ENCODE measurements at regions not wholly inside any gene's neighbourhood (a gene's known extent, or its start where the extent isn't known, plus 50 kb on each side); places are given as distances from the start of the nearest gene placed in this dataset.
"Not testable (repeated sequence)": the region's sequence is repeated elsewhere in the genome, so short reads cannot be mapped to it uniquely, and the experiment has no call there.

DNA sequence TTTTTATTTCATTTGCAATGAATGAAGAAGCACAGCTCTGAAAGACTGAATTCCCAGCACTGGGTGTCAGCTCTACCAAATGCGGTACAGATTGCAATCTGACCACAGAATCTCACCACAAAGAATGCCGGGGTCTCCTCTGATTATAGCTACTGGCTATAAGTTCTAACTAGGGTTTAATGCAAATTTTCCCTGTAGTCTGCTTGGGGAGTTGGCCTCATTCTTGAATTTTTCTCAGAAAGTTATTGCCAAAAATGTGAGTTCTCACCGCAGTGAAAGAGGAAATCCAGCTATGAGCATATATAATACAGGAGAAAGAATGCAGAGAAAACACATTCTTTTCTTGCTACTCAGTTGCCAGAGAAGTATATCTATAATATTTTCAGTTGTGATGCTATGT lies 1255.7 kb upstream of the LRRTM3 start:
- TF ChIP-seq, protein P1, sequence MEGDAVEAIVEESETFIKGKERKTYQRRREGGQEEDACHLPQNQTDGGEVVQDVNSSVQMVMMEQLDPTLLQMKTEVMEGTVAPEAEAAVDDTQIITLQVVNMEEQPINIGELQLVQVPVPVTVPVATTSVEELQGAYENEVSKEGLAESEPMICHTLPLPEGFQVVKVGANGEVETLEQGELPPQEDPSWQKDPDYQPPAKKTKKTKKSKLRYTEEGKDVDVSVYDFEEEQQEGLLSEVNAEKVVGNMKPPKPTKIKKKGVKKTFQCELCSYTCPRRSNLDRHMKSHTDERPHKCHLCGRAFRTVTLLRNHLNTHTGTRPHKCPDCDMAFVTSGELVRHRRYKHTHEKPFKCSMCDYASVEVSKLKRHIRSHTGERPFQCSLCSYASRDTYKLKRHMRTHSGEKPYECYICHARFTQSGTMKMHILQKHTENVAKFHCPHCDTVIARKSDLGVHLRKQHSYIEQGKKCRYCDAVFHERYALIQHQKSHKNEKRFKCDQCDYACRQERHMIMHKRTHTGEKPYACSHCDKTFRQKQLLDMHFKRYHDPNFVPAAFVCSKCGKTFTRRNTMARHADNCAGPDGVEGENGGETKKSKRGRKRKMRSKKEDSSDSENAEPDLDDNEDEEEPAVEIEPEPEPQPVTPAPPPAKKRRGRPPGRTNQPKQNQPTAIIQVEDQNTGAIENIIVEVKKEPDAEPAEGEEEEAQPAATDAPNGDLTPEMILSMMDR (IDR thresholded peaks at IDR 0.05; ENCODE audit: borderline replicate concordance, insufficient read depth, low read depth, low read length), result no peak
- H3K4me3 ChIP-seq (ENCODE audit: low read depth, low read length), result no peak overlapping the region

DNA sequence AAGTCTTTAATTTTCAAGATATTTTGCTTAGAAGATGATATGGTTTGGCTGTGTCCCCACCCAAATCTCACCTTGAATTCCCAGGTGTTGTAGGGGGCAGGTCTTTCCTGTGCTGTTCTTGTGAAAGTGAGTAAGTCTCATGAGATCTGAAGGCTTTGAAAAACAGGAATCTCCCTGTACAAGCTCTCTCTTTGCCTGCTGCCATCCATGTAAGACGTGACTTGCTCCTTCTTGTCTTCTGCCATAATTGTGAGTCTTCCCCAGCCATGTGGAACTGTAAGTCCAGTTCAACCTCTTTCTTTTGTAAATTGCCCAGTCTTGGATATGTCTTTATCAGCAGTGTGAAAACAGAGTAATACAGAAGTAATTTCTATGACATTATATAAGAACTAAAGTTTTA lies 1255.2 kb upstream of the LRRTM3 start:
- H3K4me3 ChIP-seq (ENCODE audit: low read depth, low read length), result not testable (repeated sequence)

DNA sequence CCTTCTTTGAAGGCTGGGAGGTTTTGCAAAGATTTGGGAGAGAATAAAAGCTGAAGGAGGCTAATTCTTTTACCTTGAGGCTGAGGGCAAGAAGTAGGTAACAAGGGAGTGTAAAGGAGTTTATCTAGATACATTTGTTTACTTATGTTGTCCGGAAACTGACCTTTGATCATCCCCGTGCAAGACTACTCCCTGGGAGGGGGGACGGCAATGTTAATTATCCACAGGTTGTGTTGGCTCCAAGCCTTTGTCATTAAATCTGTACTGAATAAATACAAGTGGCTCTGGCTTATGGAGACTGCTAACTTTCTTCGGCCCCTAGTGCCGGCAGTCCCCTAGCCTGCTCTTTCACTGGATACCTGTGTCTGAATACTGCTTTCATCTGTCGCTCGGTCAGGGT lies 1250.6 kb upstream of the LRRTM3 start:
- H3K4me3 ChIP-seq (ENCODE audit: low read depth, low read length), result no peak overlapping the region
- TF ChIP-seq, protein P1 (IDR thresholded peaks at IDR 0.05; ENCODE audit: borderline replicate concordance, insufficient read depth, low read depth, low read length), result no peak

DNA sequence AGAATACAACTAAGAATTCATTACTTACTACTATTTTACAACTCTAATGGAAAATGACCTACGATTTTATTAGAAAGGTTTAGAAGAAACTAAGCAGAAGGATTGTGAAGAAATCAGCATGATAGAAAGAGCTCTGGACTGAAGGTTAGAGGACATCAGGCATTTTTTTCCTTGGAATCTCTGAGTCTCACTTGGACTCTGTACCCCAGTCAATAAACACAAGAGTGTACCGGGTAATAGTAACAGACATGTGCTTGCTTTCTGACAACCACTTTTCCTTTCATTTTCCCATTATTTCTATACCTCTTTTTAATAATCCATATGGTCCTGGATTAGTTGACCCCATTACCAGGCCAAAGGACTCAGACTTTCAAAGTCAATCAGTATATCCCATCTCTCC lies 1240.9 kb upstream of the LRRTM3 start:
- TF ChIP-seq, protein P1 (IDR thresholded peaks at IDR 0.05; ENCODE audit: borderline replicate concordance, insufficient read depth, low read depth, low read length), result no peak

DNA sequence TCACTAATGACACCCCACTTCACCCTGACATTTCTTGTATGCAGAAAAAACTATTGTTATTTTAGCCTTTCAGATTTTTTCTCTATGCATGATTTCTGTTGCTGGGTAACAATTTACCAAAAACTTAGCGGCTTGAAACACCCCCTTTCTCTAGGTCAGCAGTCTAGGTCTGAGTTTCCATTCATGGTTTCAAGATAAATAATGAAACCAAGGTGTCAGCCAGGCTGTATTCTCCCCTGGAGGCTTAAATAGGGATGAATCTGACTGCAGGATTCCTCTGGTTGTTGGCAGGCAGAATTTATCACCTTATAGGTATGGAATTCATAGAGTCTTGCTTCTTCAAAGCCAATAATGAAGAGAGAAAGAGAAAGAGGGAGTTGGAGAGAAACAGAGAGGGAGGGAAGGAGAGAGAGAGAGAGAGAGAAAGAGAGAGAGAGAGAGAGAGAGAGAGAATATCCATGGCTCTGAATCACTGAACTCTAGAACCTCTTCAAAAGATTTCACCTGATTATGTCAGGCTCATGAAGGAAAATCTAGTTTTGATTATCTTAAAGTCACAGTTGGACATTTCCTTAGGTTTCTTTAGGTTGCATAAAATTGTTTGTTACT lies 1224.6 kb upstream of the LRRTM3 start:
- TF ChIP-seq, protein P1 (IDR thresholded peaks at IDR 0.05; ENCODE audit: borderline replicate concordance, insufficient read depth, low read depth, low read length), result no peak
- H3K4me3 ChIP-seq (ENCODE audit: low read depth, low read length), result no peak overlapping the region

More for the DNA sequence above, 1240.9 kb upstream of the LRRTM3 start:
- H3K4me3 ChIP-seq (ENCODE audit: low read depth, low read length), result no peak overlapping the region

DNA sequence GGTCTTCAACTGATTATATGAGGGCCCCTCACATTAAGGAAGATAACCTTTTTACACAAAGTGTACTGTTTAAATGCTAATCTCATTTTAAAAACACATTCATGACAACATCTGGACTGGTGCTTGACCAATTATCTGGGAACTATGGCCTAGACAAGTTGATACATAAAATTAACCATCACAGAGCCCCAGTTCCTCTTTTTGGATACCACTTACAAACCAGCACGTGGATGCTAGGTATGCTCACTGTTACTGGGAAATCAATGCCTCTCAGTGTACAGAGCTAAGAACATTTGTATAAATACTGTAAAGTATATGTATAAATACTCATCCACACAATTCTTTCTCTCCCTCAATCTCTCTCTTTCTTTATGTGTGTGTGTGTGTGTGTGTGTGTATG lies 1217.8 kb upstream of the LRRTM3 start:
- TF ChIP-seq, protein P1 (IDR thresholded peaks at IDR 0.05; ENCODE audit: borderline replicate concordance, insufficient read depth, low read depth, low read length), result no peak
- no peak overlapping the region for H3K4me3 ChIP-seq (ENCODE audit: low read depth, low read length)

DNA sequence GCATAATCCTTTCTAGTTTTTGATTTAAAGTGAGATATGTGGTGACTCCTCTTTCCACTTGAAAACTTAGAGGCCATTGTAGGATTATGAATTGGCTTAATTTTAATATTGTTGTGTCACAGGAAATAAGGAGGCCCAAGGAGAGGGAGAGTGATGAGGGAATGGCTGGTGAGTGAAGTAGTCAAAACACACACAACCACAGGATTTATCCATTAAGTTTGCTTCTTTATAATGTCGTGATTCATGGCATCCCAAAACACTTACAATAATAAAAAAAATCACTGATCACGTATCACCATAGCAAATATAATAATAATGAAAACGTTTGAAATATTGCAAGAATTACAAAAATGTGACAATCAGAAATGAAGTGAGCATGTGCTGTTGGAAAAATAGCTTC lies 1215.5 kb upstream of the LRRTM3 start:
- H3K4me3 ChIP-seq (ENCODE audit: low read depth, low read length), result no peak overlapping the region
- TF ChIP-seq, protein P1 (IDR thresholded peaks at IDR 0.05; ENCODE audit: borderline replicate concordance, insufficient read depth, low read depth, low read length), result no peak

DNA sequence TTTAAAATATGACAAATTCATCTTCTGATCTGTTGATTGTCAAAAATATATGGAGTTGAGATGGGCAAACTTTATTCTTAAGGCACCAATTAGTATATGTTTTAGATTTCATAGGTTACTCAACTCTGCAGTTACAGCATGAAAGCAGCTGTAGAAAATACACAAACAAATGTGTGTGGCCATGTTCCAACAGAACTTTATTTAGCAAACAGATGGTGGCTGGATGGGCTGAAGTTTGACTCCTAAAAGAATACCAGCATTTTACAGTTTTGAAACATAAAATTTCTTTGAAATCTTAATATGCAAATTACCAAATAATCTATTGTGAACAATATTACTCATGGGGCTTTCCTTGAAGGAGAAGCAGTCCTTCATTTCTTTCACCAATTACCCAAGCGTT lies 1206.0 kb upstream of the LRRTM3 start:
- H3K4me3 ChIP-seq (ENCODE audit: low read depth, low read length), result no peak overlapping the region
- TF ChIP-seq, protein P1 (IDR thresholded peaks at IDR 0.05; ENCODE audit: borderline replicate concordance, insufficient read depth, low read depth, low read length), result no peak

All from GM12875 (cell line).